OCI-LY1 (cell line): ENCODE measurements at regions not wholly inside any gene's neighbourhood (a gene's known extent, or its start where the extent isn't known, plus 50 kb on each side); places are given as distances from the start of the nearest gene placed in this dataset.

Experiments used
- EZH2 ChIP-seq: fragments of 200-600 bp; sonication (generic), shearing (Covaris generic); IDR thresholded peaks from 2 replicates; pipeline ENCODE4 v1.8.0; 2017; ENCODE audit warnings: borderline replicate concordance, mixed run types, mild to moderate bottlenecking, antibody characterized with exemption, low read length, moderate library complexity, mixed read lengths
- TF ChIP-seq, protein P1 (sequence below): fragments of 200-600 bp; sonication (generic), shearing (Covaris generic); IDR thresholded peaks from 2 replicates; pipeline ENCODE4 v1.5.1; 2017; ENCODE audit warnings: mild to moderate bottlenecking, antibody characterized with exemption, low read length, moderate library complexity, mixed read lengths

DNA sequence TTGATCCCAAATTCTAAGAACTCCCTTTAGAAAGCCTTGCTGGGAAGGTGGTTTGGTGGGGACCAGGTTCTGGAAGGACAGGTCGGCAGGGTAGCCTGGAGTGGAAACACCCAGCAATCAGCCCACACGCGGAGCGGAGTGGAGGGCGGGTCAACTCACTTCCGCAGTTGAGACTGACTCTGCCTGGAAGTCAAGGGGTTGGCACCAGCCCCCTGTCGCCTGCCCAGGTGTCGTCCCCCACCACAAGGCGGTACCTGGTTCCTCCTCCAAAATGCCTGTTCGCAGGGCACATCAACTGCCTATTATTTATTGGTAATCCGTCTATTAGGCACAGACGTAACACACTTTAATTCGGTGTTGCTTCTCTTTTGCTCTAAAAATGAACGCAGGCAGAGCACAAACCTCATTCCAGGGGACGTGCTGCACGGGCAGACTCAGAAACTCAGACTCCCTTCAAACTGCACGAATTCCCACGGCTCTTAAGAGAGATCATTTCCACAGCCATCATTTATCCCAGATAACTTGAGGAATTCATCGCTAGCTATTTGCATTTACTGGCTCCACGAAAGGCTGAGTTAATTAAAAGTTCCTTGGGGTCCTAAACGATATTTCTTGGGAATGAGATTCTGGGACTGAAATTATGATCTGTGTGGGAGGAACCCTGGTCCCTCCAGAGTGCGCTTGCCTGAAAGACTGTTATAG lies 248.2 kb upstream of the PPP2R2D start:
- TF ChIP-seq, protein P1, sequence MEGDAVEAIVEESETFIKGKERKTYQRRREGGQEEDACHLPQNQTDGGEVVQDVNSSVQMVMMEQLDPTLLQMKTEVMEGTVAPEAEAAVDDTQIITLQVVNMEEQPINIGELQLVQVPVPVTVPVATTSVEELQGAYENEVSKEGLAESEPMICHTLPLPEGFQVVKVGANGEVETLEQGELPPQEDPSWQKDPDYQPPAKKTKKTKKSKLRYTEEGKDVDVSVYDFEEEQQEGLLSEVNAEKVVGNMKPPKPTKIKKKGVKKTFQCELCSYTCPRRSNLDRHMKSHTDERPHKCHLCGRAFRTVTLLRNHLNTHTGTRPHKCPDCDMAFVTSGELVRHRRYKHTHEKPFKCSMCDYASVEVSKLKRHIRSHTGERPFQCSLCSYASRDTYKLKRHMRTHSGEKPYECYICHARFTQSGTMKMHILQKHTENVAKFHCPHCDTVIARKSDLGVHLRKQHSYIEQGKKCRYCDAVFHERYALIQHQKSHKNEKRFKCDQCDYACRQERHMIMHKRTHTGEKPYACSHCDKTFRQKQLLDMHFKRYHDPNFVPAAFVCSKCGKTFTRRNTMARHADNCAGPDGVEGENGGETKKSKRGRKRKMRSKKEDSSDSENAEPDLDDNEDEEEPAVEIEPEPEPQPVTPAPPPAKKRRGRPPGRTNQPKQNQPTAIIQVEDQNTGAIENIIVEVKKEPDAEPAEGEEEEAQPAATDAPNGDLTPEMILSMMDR: no peak
- TF ChIP-seq EZH2: no peak
